PFSK-1 (cell line): ENCODE measurements at regions not wholly inside any gene's neighbourhood (a gene's known extent, or its start where the extent isn't known, plus 50 kb on each side); places are given as distances from the start of the nearest gene placed in this dataset.

Experiments
- POLR2AphosphoS5 ChIP-seq: IDR thresholded peaks from 2 replicates; pipeline ENCODE4 v1.6.1; 2012; ENCODE audit warnings: low read depth, mild to moderate bottlenecking, control low read depth, low read length, moderate library complexity
- SIN3A ChIP-seq: IDR thresholded peaks from 2 replicates; pipeline ENCODE4 v1.6.1; 2012; ENCODE audit warnings: mild to moderate bottlenecking, low read length, moderate library complexity, borderline replicate concordance; ENCODE audit not compliant: insufficient read depth
- TAF1 ChIP-seq: IDR thresholded peaks from 2 replicates; pipeline ENCODE4 v1.6.1; 2012; ENCODE audit warnings: low read length, control low read depth, borderline replicate concordance; ENCODE audit not compliant: insufficient read depth
- TF ChIP-seq, protein P1 (sequence below), 2 experiments: IDR thresholded peaks; 2 replicates each; pipeline versions ENCODE4 v1.6.1 to v1.8.0; 2011 to 2012; ENCODE audit warnings: low read depth in 2 of 2, low read length in 2 of 2, control low read depth in 1 of 2, inconsistent platforms in 1 of 2, mild to moderate bottlenecking in 1 of 2, moderate library complexity in 1 of 2; ENCODE audit not compliant: insufficient read depth in 1 of 2

DNA sequence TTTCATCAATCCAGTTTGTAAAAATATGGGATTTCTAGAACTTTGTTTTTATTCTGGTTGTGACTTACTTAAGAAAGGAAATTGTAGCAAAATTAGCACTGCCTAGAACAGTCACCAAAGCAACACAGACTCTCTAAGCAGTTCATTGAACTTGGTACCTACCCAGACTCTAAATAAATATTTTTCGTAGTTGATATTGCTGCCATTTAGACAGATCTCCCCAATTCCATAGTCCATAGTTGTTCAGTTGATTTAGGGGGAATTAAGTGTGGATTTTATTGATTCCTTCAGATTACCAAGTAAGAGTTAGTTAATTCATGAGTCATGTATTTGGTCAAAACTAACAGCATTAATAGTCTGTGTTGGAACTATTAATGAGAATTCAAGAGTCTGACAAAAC, 822.5 kb downstream of the DHX35 start:
- TF ChIP-seq TAF1 (no peak), POLR2AphosphoS5 (no peak), SIN3A (no peak)
- TF ChIP-seq, protein P1, sequence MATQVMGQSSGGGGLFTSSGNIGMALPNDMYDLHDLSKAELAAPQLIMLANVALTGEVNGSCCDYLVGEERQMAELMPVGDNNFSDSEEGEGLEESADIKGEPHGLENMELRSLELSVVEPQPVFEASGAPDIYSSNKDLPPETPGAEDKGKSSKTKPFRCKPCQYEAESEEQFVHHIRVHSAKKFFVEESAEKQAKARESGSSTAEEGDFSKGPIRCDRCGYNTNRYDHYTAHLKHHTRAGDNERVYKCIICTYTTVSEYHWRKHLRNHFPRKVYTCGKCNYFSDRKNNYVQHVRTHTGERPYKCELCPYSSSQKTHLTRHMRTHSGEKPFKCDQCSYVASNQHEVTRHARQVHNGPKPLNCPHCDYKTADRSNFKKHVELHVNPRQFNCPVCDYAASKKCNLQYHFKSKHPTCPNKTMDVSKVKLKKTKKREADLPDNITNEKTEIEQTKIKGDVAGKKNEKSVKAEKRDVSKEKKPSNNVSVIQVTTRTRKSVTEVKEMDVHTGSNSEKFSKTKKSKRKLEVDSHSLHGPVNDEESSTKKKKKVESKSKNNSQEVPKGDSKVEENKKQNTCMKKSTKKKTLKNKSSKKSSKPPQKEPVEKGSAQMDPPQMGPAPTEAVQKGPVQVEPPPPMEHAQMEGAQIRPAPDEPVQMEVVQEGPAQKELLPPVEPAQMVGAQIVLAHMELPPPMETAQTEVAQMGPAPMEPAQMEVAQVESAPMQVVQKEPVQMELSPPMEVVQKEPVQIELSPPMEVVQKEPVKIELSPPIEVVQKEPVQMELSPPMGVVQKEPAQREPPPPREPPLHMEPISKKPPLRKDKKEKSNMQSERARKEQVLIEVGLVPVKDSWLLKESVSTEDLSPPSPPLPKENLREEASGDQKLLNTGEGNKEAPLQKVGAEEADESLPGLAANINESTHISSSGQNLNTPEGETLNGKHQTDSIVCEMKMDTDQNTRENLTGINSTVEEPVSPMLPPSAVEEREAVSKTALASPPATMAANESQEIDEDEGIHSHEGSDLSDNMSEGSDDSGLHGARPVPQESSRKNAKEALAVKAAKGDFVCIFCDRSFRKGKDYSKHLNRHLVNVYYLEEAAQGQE (IDR thresholded peaks at IDR 0.05; ENCODE audit: insufficient read depth in 1 of 2, low read depth in 2 of 2, low read length in 2 of 2) = no peak
